NCI-H1048 (cell line): ENCODE measurements at regions not wholly inside any gene's neighbourhood (a gene's known extent, or its start where the extent isn't known, plus 50 kb on each side); places are given as distances from the start of the nearest gene placed in this dataset.

Source experiments
- DNase-seq: peaks from one replicate; lab custom pipeline; 2025; lab: John Stamatoyannopoulos, UW

DNA sequence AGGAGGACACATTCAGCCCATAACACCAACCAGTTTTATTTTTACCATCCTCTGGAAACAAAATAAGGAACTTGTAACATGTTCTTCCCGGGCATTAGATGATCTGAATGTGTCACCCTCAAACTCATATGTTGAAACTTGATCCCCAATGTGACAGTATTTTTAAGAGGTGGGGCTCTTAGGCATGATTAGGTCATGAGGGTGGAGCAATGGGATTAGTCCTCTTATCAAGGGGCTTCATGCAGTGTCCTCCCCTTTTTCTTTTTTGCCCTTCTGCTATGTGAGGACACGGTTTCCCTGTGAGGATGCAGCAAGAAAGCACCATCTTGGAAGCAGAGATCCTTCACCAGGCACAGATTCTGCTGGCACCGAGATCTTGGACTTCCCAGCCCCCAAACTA lies 401.5 kb upstream of the TRIB2 start:
- DNase-seq = no peak

DNA sequence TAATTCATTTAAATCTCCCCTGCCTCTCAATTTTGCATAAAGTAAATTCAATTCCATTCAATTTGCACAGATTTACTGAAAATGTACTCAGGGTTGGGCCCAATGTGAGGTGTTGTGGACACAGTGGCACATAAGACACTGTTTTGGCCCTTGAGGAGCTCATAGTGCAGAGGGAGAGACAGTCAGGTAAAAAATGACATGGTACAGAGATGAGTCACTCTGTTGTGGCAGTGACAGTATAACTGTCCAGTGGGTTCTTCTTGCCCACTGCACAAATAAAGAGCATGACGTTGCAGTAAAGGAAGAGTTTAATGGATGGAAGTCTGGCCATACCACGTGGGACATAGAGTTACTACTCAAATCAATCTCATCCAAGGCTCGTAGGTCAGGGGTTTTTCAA lies 400.3 kb upstream of the TRIB2 start:
- DNase-seq = no peak

DNA sequence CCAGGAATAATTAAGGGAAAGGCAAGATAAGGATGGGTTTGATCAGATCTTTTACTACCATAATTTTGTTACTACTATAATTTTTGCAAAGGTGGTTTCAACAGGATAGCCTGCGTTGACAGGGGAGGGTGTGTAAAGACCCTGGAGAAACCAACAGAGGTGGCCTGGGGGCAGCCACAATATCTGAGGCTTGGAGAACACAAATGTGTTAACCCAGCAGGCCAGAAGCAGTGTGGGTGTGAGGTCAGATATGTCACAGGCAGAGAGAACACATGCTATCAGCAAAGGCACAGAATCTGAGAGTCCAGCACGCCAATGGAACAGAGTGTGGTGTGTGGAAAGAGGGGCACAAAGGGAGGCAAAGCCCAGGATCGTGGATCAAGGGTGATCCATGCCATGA lies 399.4 kb upstream of the TRIB2 start:
- no peak for DNase-seq

DNA sequence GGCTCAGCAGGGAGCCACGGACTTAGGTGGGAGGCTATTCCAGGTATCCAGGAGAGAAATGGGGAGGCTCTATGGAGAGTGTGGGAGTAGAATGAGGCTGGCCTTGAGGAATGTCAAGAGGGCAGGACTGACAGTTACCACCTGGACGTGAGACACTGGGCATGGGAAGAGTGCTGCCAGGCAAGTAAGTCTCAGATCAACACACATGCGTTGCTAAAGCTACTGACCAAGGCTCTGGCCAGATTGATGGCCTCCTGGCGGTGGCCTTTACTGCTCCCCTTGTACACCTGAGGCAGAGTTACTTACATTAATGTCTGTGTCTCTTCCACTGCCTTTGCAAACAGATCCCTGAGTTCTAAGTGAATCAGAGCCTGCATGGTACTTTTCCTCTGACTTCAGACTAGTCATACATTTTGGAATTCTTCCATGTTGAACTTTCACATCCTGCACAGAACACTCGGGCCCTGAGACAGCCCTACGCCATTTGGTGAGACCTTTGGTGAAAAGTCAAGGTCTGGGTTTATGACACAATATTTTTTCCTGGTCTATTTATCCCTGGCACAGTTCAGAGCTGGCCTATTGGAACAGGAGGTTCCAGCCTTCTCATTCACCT lies 398.8 kb upstream of the TRIB2 start:
- no peak for DNase-seq

DNA sequence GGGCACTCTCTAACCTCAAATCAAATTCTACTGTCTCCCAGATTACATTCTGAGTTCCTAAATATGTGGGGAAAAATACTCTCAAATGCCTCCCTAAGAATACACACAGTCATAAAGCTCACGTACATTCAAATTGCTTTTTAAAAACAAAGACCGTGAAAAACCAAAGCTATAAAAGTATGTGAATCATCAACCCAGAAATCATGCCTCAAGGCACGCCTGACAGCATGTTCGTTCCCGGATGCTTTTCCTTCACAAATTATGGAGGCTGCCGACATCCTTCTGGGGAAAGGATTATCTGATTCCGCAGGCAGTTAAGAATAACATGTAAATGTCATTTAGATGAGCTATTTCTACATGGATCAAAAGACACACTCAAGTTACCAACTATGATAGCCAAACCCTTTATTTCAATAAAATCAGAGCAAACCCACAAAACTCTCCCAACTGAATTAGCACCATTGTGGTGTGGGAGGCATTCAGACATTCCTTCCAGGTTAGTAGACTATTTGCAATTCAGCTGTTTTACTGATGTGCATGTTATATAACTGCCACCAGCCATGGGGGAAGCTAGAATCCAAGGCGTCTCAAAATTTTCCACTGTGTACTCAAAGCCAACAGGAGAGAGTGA lies 398.2 kb upstream of the TRIB2 start:
- peak; percentile 42 for DNase-seq

DNA sequence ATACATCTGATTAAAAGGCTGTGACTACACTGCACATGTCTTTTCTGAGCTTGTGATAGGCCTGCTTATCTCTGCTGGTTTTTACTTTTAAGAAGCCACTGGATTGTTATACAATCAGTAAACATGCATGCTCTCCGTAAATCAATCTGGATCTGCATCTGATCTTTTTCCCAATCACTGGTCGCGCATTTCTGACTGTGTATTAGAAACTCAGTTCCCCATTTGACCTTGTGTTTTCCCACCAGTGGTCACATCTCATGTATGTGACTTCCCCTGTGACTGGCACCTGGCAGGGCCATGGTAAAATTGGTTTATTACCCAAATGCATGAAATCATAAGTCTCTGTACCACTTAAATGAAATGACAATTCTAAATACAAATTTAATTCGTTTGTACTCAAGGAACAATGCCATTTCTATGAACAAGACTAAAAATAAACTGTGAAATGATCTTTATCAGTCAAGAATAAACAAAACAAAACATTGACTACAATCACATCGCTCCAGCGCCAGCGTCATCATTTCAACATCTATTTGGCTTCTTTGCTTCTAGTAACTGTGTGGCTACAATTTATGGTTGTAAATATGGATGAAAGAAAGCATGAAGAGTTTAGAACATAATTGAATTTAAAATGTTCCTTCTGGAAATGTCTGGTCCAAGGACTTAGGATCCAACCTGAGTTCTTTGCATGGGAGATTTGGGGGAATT lies 396.6 kb upstream of the TRIB2 start:
- no peak for DNase-seq

DNA sequence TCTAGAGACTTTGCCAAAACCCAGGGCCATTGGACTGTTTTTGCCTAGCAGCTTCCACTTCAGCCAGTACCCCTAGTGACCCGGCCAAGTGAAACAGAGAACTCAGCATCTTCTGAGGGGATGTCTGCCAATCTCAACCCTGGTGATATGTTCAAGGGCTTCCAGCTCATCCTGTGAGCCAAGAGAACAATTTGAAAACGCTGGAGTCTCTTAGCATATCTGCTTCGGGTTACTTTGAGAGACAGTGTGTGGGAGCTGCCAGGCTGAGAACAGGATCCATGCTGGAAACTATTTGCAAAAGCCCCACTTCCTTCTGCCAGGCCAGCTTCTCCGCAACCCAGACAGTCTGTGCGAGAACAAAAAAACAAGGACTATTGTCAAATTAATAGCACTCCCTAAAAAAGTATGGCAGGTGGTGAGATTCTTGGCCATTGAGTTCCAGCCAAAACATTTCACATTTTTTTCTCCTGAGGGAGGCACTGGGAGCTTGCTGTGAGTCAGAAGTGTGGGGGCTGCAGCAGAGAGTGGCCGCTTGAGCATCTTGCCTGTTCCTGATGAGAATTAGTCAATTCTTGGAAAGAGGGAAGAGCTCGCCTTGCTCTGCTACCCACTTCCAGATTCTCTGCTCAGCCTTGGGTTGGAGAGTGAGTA lies 395.6 kb upstream of the TRIB2 start:
- DNase-seq = no peak

DNA sequence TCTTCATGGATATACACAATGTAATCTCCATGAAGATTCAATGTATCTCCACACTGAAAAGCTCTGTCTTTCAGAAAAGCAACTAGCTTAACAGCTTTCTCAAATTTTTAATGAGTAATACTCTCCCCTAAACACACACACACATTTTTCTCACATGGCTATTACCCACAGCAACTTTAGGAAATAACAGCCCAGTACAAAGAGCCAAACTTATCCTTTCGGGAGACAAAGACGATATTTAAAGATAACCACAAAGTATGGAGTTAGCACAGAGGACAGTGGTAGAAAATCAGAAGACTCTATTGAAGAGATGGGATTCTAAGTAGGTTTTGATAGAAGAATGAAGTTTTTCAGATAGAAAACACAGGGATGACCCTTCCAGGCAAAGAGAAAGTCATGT lies 394.9 kb upstream of the TRIB2 start:
- no peak for DNase-seq

DNA sequence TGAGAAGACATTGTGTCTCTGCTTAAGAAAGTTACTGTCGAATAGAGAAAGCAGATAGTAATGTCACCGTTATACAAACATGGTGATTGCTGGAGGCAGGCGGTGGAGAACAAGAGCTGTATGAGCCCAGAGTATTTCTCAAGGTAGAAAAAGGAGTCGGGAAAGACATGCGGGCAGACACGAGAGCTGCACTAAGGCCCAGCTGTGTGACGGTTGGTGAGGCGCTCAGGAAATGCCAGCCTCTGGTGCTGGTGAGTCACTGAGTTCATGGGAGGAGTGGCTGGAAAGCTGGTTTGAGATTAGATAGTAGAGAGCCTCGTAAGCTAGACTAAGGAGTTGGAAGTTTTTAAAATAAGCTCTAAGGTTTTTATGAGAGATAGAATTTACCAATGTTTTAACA lies 390.9 kb upstream of the TRIB2 start:
- no peak for DNase-seq

DNA sequence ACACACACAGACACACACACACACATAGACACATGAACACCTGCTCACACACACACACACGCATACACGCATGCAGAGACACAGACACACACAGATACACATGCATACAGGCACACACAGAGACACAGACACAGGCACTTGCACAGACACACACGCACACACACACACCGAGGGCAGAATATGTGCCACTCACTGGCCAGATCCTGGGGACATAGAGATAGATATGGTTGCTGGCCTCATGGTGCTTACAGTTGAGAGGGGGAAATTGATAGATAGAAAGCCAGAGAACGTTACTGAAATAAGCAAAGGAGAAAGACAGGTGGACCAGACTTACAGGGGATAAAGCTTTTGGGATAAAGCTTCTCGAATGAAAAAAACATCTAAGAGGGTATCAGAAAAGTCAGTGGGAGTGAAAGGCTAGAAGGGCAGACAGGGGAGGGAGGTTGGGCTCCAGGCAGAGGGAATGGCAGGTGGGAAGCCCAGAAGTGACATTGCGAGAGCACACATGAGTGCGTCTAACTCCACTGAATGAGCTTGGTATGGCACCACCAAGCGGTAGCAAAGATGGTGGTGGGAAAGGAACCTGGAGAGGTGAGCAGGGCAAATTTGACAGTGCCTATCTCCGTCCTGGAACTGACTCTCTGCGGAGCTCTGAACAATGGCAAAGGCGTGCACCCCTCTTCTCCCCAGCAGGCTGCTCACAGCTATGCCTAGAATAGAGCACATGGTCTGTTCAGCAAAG lies 390.1 kb upstream of the TRIB2 start:
- no peak for DNase-seq

DNA sequence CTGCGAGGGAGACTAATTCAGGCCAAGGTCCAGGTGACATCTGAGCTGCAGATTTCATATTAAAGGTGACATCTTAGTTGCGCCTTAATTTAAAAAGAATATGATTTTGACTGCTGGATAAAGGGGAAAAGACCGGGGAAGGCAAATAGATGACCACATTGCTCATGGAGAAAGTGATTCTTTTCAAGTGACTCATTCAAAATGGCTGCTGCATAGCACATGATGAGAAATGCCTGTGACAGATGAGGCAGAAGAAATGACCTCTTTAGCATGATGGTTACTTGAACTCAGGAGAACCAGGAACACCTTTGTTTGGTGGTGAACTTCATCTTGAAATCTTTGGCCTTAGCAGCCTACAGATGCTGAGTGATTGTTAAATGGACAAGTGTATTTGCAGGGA lies 385.8 kb upstream of the TRIB2 start:
- no peak for DNase-seq

DNA sequence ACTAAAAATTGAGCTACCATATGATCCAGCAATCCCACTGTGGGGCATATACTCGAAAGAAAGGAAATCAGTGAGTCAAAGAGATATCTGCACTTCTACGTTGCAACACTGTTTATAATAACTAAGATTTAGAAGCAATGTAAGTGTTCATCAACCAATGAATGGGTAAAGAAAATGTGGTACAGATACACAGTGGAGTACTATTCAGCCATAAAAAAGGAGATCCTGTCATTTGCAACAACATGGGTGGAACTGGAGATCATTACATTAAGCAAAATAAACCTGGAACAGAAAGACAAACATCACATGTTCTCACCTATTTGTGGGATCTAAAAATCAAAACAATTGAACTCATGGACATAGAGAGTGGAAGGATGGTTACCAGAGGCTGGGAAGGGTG lies 385.0 kb upstream of the TRIB2 start:
- no peak for DNase-seq

DNA sequence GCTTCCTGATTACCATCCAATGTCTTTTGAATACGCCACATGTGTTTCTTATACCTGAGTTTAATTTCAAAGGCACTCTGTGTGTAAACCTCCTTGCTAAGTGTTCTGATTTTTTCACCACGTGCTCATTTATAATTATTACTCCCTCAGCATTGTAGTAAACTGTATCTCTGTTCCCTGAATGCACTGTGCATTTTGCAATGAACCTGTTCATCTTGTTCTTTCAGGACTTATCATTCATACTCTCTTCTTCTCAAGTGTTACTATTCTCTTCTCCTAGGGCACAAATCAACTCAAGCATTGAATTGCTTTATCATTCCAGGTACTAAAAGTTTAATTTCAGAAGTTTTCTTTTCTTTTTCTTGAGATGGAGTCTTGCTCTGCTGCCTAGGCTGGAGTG lies 383.4 kb upstream of the TRIB2 start:
- no peak for DNase-seq

DNA sequence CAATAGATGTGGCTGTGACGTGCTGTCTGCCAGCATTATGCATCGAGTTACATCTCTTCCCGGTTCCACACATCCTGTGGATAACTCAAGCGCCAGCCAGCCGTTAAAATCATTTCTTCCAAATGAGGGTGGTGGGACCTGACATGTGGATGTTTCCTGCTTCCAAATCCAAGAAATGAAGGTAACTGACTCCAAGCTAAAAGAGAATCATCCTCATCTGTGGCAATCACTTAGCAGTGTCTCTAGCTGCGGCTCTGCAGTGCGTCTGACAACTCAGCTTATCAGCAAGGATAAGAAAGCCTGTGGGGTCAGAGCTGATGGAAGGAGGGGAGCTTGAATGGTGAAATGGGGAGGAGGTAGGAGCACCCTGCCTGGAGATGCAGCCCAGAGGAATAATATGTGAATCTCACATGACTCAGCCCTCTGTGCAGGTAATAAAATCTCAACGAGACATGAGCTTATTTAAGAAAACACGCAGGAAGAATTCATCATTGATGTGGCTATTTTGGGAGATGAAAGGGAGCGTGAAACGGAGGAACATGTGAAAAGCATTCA lies 382.2 kb upstream of the TRIB2 start:
- DNase-seq = no peak

DNA sequence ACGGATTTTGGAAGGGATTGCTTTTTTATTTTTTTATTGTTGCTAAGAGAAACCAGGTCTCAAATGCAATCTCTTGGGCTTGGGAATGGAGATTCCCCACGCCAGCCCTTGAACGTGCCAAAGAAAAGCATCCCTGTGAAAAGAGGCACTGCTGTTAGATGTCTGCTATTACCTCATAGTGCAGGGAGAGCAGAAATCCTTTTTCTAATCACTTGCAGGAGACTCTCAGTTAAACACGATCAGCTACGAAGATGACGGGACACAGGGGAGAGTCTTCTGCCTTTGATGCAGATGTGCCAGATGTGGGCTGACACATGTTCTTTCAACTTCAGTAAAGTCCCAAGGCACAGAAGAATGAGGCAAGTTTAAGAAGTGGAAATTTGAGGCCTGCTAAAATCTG lies 381.6 kb upstream of the TRIB2 start:
- no peak for DNase-seq

DNA sequence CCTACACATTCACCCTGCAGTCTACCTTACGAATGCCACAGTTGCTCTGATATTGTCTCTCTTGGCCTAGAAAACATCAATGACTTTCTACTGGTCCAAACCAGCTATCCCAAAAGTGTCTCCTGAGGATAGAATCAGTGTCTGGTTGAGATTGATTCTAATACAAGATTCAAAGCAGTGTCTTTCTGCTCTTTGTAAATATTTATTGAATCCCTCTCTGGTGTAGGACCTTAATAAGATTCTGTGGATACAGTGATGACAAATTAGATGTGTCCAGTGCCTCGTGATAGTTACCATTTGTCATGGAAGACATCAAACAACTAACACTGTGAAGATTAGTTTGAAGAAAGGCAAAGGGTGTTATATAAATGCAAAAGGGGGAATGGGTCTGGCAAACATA lies 380.7 kb upstream of the TRIB2 start:
- no peak for DNase-seq

DNA sequence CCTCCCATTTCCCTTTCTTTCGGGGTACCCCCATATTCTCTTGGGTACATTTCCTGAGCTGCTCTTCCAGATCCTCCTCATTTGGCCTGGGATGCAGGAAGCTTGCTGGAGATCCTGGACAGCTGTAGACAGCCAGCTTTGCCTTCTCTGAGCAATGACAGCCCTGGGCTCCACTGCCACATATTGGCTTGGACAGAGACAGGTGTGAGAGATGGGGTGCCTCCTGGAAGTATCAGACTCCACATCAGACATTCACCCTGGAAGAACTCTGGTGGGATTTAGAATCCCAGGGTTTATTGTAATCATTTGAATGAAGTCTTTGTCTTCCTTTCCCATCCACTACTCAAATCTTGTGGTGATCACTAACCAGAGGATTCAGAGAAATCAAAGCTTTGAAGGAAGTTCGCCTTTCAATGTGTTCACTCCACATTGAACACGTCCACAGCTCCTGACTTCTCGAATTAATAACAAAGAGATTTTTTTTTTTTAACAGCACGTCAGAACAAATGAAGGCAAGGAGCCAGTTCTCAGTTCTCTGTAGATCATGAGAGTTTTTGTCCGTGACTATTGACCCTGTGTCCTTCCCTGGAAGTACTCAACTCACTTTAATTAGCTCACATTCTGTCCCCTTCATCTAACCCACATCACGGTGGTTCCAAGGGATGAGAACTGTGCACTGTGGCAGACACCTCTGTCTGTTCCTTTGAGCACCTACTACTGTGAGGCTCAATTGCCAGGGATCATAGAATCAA lies 377.6 kb upstream of the TRIB2 start:
- DNase-seq = no peak

DNA sequence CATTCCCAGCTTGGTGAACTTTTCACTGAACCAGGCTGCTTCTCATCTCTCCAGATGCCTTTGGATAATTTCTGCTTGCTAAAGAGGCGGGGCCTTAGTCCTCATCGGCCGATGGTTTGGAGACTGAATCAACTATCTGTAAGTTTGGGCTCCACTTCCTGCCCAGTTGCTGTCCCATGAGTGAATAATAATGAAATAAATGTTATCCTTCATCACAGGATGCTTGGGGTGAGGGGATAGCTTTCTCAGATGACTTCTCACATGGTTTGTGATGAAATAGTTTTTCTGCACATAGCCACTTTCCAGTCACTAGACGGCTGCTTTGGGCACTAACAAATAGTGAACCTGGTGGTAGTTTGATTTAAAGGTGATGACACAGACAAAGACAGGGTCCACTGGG lies 376.6 kb upstream of the TRIB2 start:
- no peak for DNase-seq

DNA sequence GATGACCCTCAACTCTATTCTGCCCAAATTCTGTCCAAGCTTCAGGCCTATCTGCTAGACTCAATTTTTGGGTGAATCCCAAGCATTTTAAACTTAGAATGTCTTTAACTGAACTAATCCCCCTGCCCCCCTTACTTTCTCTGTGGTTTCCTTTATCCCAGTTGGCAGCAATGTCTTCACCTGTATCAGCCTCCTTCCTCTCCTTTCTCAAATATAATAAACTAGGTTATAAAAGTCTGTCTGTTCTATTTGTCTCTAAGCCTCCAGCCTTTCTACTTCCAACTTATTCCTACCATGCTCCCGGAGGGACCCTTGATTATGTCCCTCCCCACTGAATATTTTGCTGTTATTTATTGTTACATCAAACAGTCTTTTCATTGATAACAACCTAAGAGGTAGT lies 375.5 kb upstream of the TRIB2 start:
- DNase-seq = no peak

DNA sequence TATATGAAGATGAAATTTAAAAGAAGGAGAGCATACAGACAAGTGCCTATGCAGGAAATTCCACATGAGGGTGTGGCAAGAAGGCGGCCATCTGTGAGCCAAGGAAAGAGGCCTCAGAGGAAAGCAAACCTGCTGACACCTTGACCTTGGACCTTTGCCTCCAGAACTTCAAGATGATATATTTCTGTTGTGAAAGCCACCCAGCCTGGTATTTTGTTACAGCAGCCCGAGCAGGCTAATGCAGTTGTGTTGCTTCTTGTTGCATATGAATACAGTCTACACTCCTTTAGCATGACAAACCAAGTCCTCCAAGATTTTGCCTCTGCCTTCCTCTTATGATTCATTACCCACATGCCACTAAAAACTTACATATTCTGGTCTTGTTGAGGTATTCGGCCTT lies 374.8 kb upstream of the TRIB2 start:
- no peak for DNase-seq

DNA sequence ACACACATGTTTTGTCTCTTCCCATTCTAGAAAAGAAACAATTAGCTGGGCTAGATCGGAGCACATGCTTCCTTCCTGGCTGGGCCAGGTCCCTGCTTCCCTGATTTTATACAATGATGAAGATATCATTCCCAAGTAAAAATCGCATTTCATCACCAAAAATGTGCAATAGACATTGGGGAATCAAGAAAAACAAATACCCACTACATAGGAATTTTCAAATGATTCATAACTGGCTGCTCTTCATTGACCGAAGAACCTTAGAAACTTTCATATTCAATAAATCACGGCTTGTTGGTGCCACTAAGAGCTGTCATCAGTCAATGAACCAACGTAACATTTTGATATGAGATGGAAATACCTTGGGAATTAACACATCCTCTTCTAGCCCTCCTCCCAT lies 373.6 kb upstream of the TRIB2 start:
- DNase-seq = no peak
